Stimulated activated CD8-positive, alpha-beta memory T cell treated with anti-CD3 and anti-CD28 coated beads, Interleukin-15, amount 100 ng/mL, for 24 hours (primary cell): ENCODE measurements at regions not wholly inside any gene's neighbourhood (a gene's known extent, or its start where the extent isn't known, plus 50 kb on each side); places are given as distances from the start of the nearest gene placed in this dataset.

Experiments used
- DNase-seq: peaks from one replicate; pipeline ENCODE4 v3.0.0-alpha.2; 2020; ENCODE audit warnings: low read depth

- DNase-seq = no peak
These were observed 93.2 kb upstream of the ZNF469 start for GRCh38 chr16:88289561-88289960.

- DNase-seq = no peak
These were observed 92.8 kb upstream of the ZNF469 start for GRCh38 chr16:88289968-88290401.

GRCh38 chr16:88290850-88291830, 91.6 kb upstream of the ZNF469 start:
- DNase-seq = no peak

GRCh38 chr16:88292007-88292970, 90.5 kb upstream of the ZNF469 start:
- DNase-seq = no peak

GRCh38 chr16:88293097-88293496, 89.7 kb upstream of the ZNF469 start:
- no peak for DNase-seq

GRCh38 chr16:88295671-88296436, 86.9 kb upstream of the ZNF469 start:
- no peak for DNase-seq

- DNase-seq = no peak
These were observed 86.2 kb upstream of the ZNF469 start for GRCh38 chr16:88296437-88297177.

- DNase-seq = no peak
These were observed 85.5 kb upstream of the ZNF469 start for GRCh38 chr16:88297178-88297720.

GRCh38 chr16:88298181-88298832, 84.5 kb upstream of the ZNF469 start:
- DNase-seq = no peak

- no peak for DNase-seq
These were observed 83.7 kb upstream of the ZNF469 start for GRCh38 chr16:88298833-88299745.

GRCh38 chr16:88299751-88300462, 82.9 kb upstream of the ZNF469 start:
- DNase-seq = no peak

GRCh38 chr16:88300463-88300835, 82.3 kb upstream of the ZNF469 start:
- DNase-seq = no peak

GRCh38 chr16:88301431-88301830, 81.3 kb upstream of the ZNF469 start:
- DNase-seq = no peak

- DNase-seq = no peak
These were observed 80.9 kb upstream of the ZNF469 start for GRCh38 chr16:88301886-88302285.

- DNase-seq = no peak
These were observed 80.1 kb upstream of the ZNF469 start for GRCh38 chr16:88302666-88303065.

GRCh38 chr16:88303405-88303804, 79.4 kb upstream of the ZNF469 start:
- DNase-seq = no peak

GRCh38 chr16:88303890-88304819, 78.6 kb upstream of the ZNF469 start:
- no peak for DNase-seq
